IPS-15b (cell line): ENCODE measurements at regions not wholly inside any gene's neighbourhood (a gene's known extent, or its start where the extent isn't known, plus 50 kb on each side); places are given as distances from the start of the nearest gene placed in this dataset.

Experiments
- H3K27me3 ChIP-seq: one replicate; pipeline ENCODE4 v1.6.1; 2013; ENCODE audit warnings: low read length; ENCODE audit not compliant: control insufficient read depth, insufficient read depth
- H3K36me3 ChIP-seq: one replicate; pipeline ENCODE4 v1.6.1; 2013; ENCODE audit warnings: low read length; ENCODE audit not compliant: control insufficient read depth, insufficient read depth
- H3K4me1 ChIP-seq: one replicate; pipeline ENCODE4 v1.6.1; 2013; ENCODE audit warnings: mild to moderate bottlenecking, low read length; ENCODE audit not compliant: control insufficient read depth, insufficient read depth
- H3K4me3 ChIP-seq: one replicate; pipeline ENCODE4 v1.5.1; 2013; ENCODE audit warnings: low read depth, low read length
- H3K9ac ChIP-seq: one replicate; pipeline ENCODE4 v1.6.1; 2013; ENCODE audit warnings: low read depth, mild to moderate bottlenecking, low read length
- H3K9me3 ChIP-seq: one replicate; pipeline ENCODE4 v1.6.1; 2013; ENCODE audit warnings: mild to moderate bottlenecking, low read length; ENCODE audit not compliant: control insufficient read depth, insufficient read depth

- Histone ChIP-seq H3K27me3 (no peaks in the 10 kb centered on the region), H3K9ac (no peak overlapping the region), H3K36me3 (no peaks in the 10 kb centered on the region), H3K4me1 (peaks cover 2% of the 10 kb centered on the region), H3K9me3 (no peaks in the 10 kb centered on the region), H3K4me3 (no peak overlapping the region)
Measured at GRCh38 chr5:164671640-164672039, 1166.2 kb downstream of the MAT2B start.

- no peaks in the 10 kb centered on the region for H3K36me3 ChIP-seq
- H3K9ac ChIP-seq, result no peak overlapping the region
- H3K27me3 ChIP-seq, result no peaks in the 10 kb centered on the region
- peaks cover 2% of the 10 kb centered on the region for H3K4me1 ChIP-seq
- no peak overlapping the region for H3K4me3 ChIP-seq
- H3K9me3 ChIP-seq, result no peaks in the 10 kb centered on the region
Measured at GRCh38 chr5:164672205-164672604, 1166.8 kb downstream of the MAT2B start.

- H3K9ac ChIP-seq, result no peak overlapping the region
- H3K9me3 ChIP-seq, result no peaks in the 10 kb centered on the region
- no peaks in the 10 kb centered on the region for H3K36me3 ChIP-seq
- peaks cover 2% of the 10 kb centered on the region for H3K4me1 ChIP-seq
- no peak overlapping the region for H3K4me3 ChIP-seq
- no peaks in the 10 kb centered on the region for H3K27me3 ChIP-seq
Measured at GRCh38 chr5:164672931-164673694, 1167.7 kb downstream of the MAT2B start.

GRCh38 chr5:164679461-164679860 lies 1174.0 kb downstream of the MAT2B start:
- Histone ChIP-seq H3K4me1 (peaks cover 21% of the 10 kb centered on the region), H3K36me3 (no peaks in the 10 kb centered on the region), H3K27me3 (no peaks in the 10 kb centered on the region), H3K9me3 (no peaks in the 10 kb centered on the region), H3K9ac (no peak overlapping the region), H3K4me3 (no peak overlapping the region)

GRCh38 chr5:164680216-164680615 lies 1174.8 kb downstream of the MAT2B start:
- no peaks in the 10 kb centered on the region for H3K27me3 ChIP-seq
- H3K4me3 ChIP-seq, result no peak overlapping the region
- no peaks in the 10 kb centered on the region for H3K36me3 ChIP-seq
- H3K4me1 ChIP-seq, result peaks cover 19% of the 10 kb centered on the region
- no peak overlapping the region for H3K9ac ChIP-seq
- H3K9me3 ChIP-seq, result no peaks in the 10 kb centered on the region

- Histone ChIP-seq H3K4me3 (no peak overlapping the region), H3K9ac (no peak overlapping the region)
Measured at GRCh38 chr5:164680812-164681520, 1175.5 kb downstream of the MAT2B start.

GRCh38 chr5:164687391-164687790 lies 1182.0 kb downstream of the MAT2B start:
- Histone ChIP-seq H3K27me3 (no peaks in the 10 kb centered on the region), H3K36me3 (no peaks in the 10 kb centered on the region), H3K9ac (no peak overlapping the region), H3K9me3 (no peaks in the 10 kb centered on the region), H3K4me1 (peaks cover 4% of the 10 kb centered on the region), H3K4me3 (no peak overlapping the region)

More at GRCh38 chr5:164680812-164681520, 1175.5 kb downstream of the MAT2B start:
- H3K36me3 ChIP-seq, result no peaks in the 10 kb centered on the region
- no peaks in the 10 kb centered on the region for H3K9me3 ChIP-seq
- H3K4me1 ChIP-seq, result peaks cover 19% of the 10 kb centered on the region
- H3K27me3 ChIP-seq, result no peaks in the 10 kb centered on the region

- peaks cover 4% of the 10 kb centered on the region for H3K4me1 ChIP-seq
- no peaks in the 10 kb centered on the region for H3K9me3 ChIP-seq
- H3K36me3 ChIP-seq, result no peaks in the 10 kb centered on the region
- H3K4me3 ChIP-seq, result no peak overlapping the region
- H3K27me3 ChIP-seq, result no peaks in the 10 kb centered on the region
- no peak overlapping the region for H3K9ac ChIP-seq
Measured at GRCh38 chr5:164688437-164688836, 1183.0 kb downstream of the MAT2B start.

GRCh38 chr5:164708831-164709230 lies 1203.4 kb downstream of the MAT2B start:
- Histone ChIP-seq H3K4me1 (no peaks in the 10 kb centered on the region), H3K9ac (no peak overlapping the region), H3K4me3 (no peak overlapping the region), H3K36me3 (no peaks in the 10 kb centered on the region), H3K9me3 (no peaks in the 10 kb centered on the region), H3K27me3 (no peaks in the 10 kb centered on the region)

GRCh38 chr5:164713682-164714081 lies 1208.3 kb downstream of the MAT2B start:
- H3K27me3 ChIP-seq, result no peaks in the 10 kb centered on the region
- H3K36me3 ChIP-seq, result no peaks in the 10 kb centered on the region
- no peak overlapping the region for H3K9ac ChIP-seq
- no peak overlapping the region for H3K4me3 ChIP-seq
- no peaks in the 10 kb centered on the region for H3K4me1 ChIP-seq
- H3K9me3 ChIP-seq, result no peaks in the 10 kb centered on the region

- H3K36me3 ChIP-seq, result no peaks in the 10 kb centered on the region
- no peak overlapping the region for H3K9ac ChIP-seq
- no peaks in the 10 kb centered on the region for H3K27me3 ChIP-seq
Measured at GRCh38 chr5:164721116-164721515, 1215.7 kb downstream of the MAT2B start.

GRCh38 chr5:164721656-164722055 lies 1216.2 kb downstream of the MAT2B start:
- Histone ChIP-seq H3K9ac (no peak overlapping the region), H3K27me3 (no peaks in the 10 kb centered on the region), H3K36me3 (no peaks in the 10 kb centered on the region), H3K4me1 (no peaks in the 10 kb centered on the region), H3K4me3 (no peak overlapping the region), H3K9me3 (no peaks in the 10 kb centered on the region)

More at GRCh38 chr5:164721116-164721515, 1215.7 kb downstream of the MAT2B start:
- no peaks in the 10 kb centered on the region for H3K9me3 ChIP-seq
- no peaks in the 10 kb centered on the region for H3K4me1 ChIP-seq
- H3K4me3 ChIP-seq, result no peak overlapping the region
